K562 (cell line): ENCODE measurements at regions not wholly inside any gene's neighbourhood (a gene's known extent, or its start where the extent isn't known, plus 50 kb on each side); places are given as distances from the start of the nearest gene placed in this dataset.

Source experiments
- ATAC-seq: fragments of 200-7000 bp; cut with Tn5 transposase; 3 replicates; pipeline ENCODE4 v1.9.1; 2020; ENCODE audit warnings: moderate library complexity
- BruUV-seq: library from RNA; stranded (reverse); fragments of 400-500 nt; replicated peaks from 2 replicates; lab custom pipeline; 2021; lab: Mats Ljungman, UMichigan
- CTCF ChIA-PET: fragments of 300-600 bp; formaldehyde crosslinking; extraction: SDS; loops from one replicate; lab custom pipeline; 2021; ENCODE audit warnings: low intra/inter-chr PET ratio; lab: Yijun Ruan, JAX
- POLR2A ChIA-PET: fragments of 300-600, 350-650 bp; sonication (Branson Sonifier 250); formaldehyde crosslinking; extraction: SDS; loops from one replicate; lab custom pipeline; 2021; ENCODE audit warnings: antibody characterized with exemption, inconsistent platforms; lab: Yijun Ruan, JAX
- DNase-seq, 4 experiments: peaks; one replicate each; pipeline versions ENCODE4 v3.0.0 to v3.0.0-alpha.2; 2011 to 2018; ENCODE audit warnings: low spot score in 3 of 4, mixed read lengths in 3 of 4; ENCODE audit errors: extremely low read depth in 1 of 4
- FAIRE-seq: peaks from 2 replicates; lab custom pipeline; 2011; peaks lifted over from hg19 to GRCh38; lab: Jason Lieb, UNC
- H2AFZ ChIP-seq: 2 replicates; pipeline ENCODE4 v1.6.0; 2011; ENCODE audit warnings: low read depth, low read length, control low read depth, inconsistent platforms
- H3K27ac ChIP-seq: fragments of 200-600 bp; 3 replicates; pipeline ENCODE4 v1.8.0; 2011; ENCODE audit warnings: low read depth, mild to moderate bottlenecking, control low read depth, inconsistent platforms, low read length, moderate library complexity, mixed read lengths; ENCODE audit errors: extremely low read depth
- H3K27me3 ChIP-seq, 2 experiments: fragments of 300-600 bp in 1 of 2; 2 replicates in 1 of 2; 3 replicates in 1 of 2; pipeline versions ENCODE4 v1.6.0 to v1.8.0; 2011; ENCODE audit warnings: inconsistent platforms in 2 of 2, low read length in 2 of 2, mild to moderate bottlenecking in 1 of 2, mixed read lengths in 1 of 2, moderate library complexity in 1 of 2; ENCODE audit not compliant: control insufficient read depth in 2 of 2, insufficient read depth in 2 of 2
- H3K36me3 ChIP-seq: fragments of 300-600 bp; 3 replicates; pipeline ENCODE4 v1.8.0; 2011; ENCODE audit warnings: mild to moderate bottlenecking, low read length, inconsistent platforms; ENCODE audit not compliant: control insufficient read depth, insufficient read depth
- H3K4me1 ChIP-seq, 2 experiments: fragments of 200-600 bp in 1 of 2; replicated peaks in 1 of 2; 2 replicates in 1 of 2; 3 replicates in 1 of 2; pipeline versions ENCODE4 v1.5.1 to v1.8.0; 2011; ENCODE audit warnings: inconsistent platforms in 2 of 2, low read length in 2 of 2, mild to moderate bottlenecking in 1 of 2, mixed read lengths in 1 of 2, moderate library complexity in 1 of 2; ENCODE audit not compliant: control insufficient read depth in 2 of 2, insufficient read depth in 2 of 2
- H3K4me2 ChIP-seq: 2 replicates; pipeline ENCODE4 v1.6.1; 2011; ENCODE audit warnings: low read length, control low read depth, inconsistent platforms, mixed read lengths; ENCODE audit not compliant: insufficient read depth
- H3K4me3 ChIP-seq: fragments of 200-600 bp; sonication (generic), shearing (Covaris generic); 2 replicates; pipeline ENCODE4 v1.5.1; 2016; ENCODE audit warnings: control low read depth, inconsistent platforms
- H3K79me2 ChIP-seq: fragments of 200-600 bp; 3 replicates; pipeline ENCODE4 v1.8.0; 2011; ENCODE audit warnings: low read length, inconsistent platforms; ENCODE audit not compliant: control insufficient read depth, insufficient read depth
- H3K9ac ChIP-seq, 2 experiments: 2 replicates each; pipeline versions ENCODE4 v1.6.0 to v1.6.1; 2011; ENCODE audit warnings: low read depth in 2 of 2, low read length in 2 of 2, control low read depth in 1 of 2, inconsistent platforms in 1 of 2, mild to moderate bottlenecking in 1 of 2, mixed read lengths in 1 of 2; ENCODE audit not compliant: insufficient read depth in 1 of 2
- H3K9me1 ChIP-seq: one replicate; pipeline ENCODE4 v1.6.0; 2011; ENCODE audit warnings: inconsistent platforms, mild to moderate bottlenecking, low read length, moderate library complexity; ENCODE audit not compliant: control insufficient read depth, insufficient read depth
- H3K9me3 ChIP-seq: replicated peaks from 2 replicates; pipeline ENCODE4 v1.5.1; 2011; ENCODE audit warnings: low read depth, low read length, inconsistent platforms; ENCODE audit not compliant: control insufficient read depth, insufficient read depth
- H4K20me1 ChIP-seq: replicated peaks from 2 replicates; pipeline ENCODE4 v1.6.1; 2011; ENCODE audit warnings: low read length, inconsistent platforms, mixed read lengths; ENCODE audit not compliant: control insufficient read depth, insufficient read depth
- ADNP ChIP-seq: fragments of 200-800 bp; sonication (Bioruptor generic); IDR thresholded peaks from 2 replicates; pipeline ENCODE4 v1.6.1; 2016; ENCODE audit warnings: missing genetic modification characterization, missing compliant biosample characterization
- DEAF1 ChIP-seq: fragments of 450-650 bp; formaldehyde crosslinking; IDR thresholded peaks from 2 replicates; pipeline ENCODE4 v1.4.0; 2020; ENCODE audit warnings: mild to moderate bottlenecking, moderate library complexity
- ETS1 ChIP-seq: conservative IDR thresholded peaks from 2 replicates; pipeline ENCODE4 v1.6.1; 2011; ENCODE audit warnings: low read depth, mild to moderate bottlenecking, low read length; ENCODE audit not compliant: control insufficient read depth
- FIP1L1 ChIP-seq: fragments of 200-400 bp; formaldehyde crosslinking; IDR thresholded peaks from 2 replicates; pipeline ENCODE4 v1.6.1; 2018; ENCODE audit warnings: mild to moderate bottlenecking, low read depth, low read length; ENCODE audit not compliant: poor library complexity, severe bottlenecking
- JUN ChIP-seq, 2 experiments: sonication (generic) in 1 of 2; formaldehyde crosslinking in 1 of 2; IDR thresholded peaks; 2 replicates each; pipeline versions ENCODE4 v1.6.1 to v1.8.0; 2012 to 2022; ENCODE audit warnings: borderline replicate concordance in 2 of 2, mild to moderate bottlenecking in 2 of 2, improper control_type of control experiment in 1 of 2, low read depth in 1 of 2, low read length in 1 of 2, missing genetic modification reagents in 1 of 2
- MTA3 ChIP-seq: fragments of 450-650 bp; formaldehyde crosslinking; IDR thresholded peaks from 2 replicates; pipeline ENCODE4 v1.6.1; 2017; ENCODE audit warnings: mild to moderate bottlenecking, borderline replicate concordance
- NFATC3 ChIP-seq: fragments of 450-650 bp; IDR thresholded peaks from 2 replicates; pipeline ENCODE4 v1.6.1; 2017; ENCODE audit warnings: mild to moderate bottlenecking
- NR1H2 ChIP-seq: sonication (generic); formaldehyde crosslinking; IDR thresholded peaks from 2 replicates; pipeline ENCODE4 v1.4.0; 2020; ENCODE audit warnings: mild to moderate bottlenecking, missing genetic modification reagents
- NR2F6 ChIP-seq: fragments of 450-650 bp; formaldehyde crosslinking; IDR thresholded peaks from 2 replicates; pipeline ENCODE4 v1.4.0; 2020; ENCODE audit warnings: mild to moderate bottlenecking
- RAD21 ChIP-seq, 2 experiments: fragments of 250-450 bp in 1 of 2; fragments of 450-650 bp in 1 of 2; sonication (Bioruptor Pico) in 1 of 2; formaldehyde crosslinking in 1 of 2; IDR thresholded peaks in 1 of 2; conservative IDR thresholded peaks in 1 of 2; 2 replicates each; pipeline versions ENCODE4 v1.4.0 to v1.8.0; 2020 to 2022; ENCODE audit warnings: mild to moderate bottlenecking in 2 of 2, moderate library complexity in 1 of 2
- TEAD1 ChIP-seq, 2 experiments: fragments of 450-650 bp in 1 of 2; sonication (generic) in 1 of 2; formaldehyde crosslinking; IDR thresholded peaks; 2 replicates each; pipeline versions ENCODE4 v1.4.0 to v1.8.0; 2020 to 2022; ENCODE audit warnings: mild to moderate bottlenecking in 2 of 2, missing genetic modification reagents in 1 of 2
- ZNF124 ChIP-seq: sonication (generic); formaldehyde crosslinking; IDR thresholded peaks from 2 replicates; pipeline ENCODE4 v1.8.1; 2022; ENCODE audit warnings: missing genetic modification reagents
- ZNF232 ChIP-seq: sonication (generic); formaldehyde crosslinking; IDR thresholded peaks from 2 replicates; pipeline ENCODE4 v1.8.0; 2022; ENCODE audit warnings: mild to moderate bottlenecking, missing genetic modification reagents
- ZNF274 ChIP-seq: IDR thresholded peaks from 2 replicates; pipeline ENCODE4 v1.6.1; 2011; ENCODE audit warnings: low read depth, mild to moderate bottlenecking, low read length, moderate library complexity, borderline replicate concordance
- ZNF280A ChIP-seq: fragments of 450-650 bp; IDR thresholded peaks from 2 replicates; pipeline ENCODE4 v1.6.1; 2018; ENCODE audit warnings: mild to moderate bottlenecking, low read depth; ENCODE audit not compliant: partially characterized antibody
- WGBS: fragments of 100-300 bp; shearing (Covaris generic); methylation state at CpG from one replicate; pipeline ENCODE4 v1.1.6; 2016; ENCODE audit warnings: low coverage, mixed read lengths; ENCODE audit not compliant: insufficient coverage; ENCODE audit errors: missing lambda C conversion rate; 5-methylcytosine and 5-hydroxymethylcytosine counted together
- in situ Hi-C: fragments of 300-500 bp; cut with MboI; formaldehyde crosslinking; loops from 4 replicates; pipeline ENCODE4 v1.15.0; 2018; ENCODE audit warnings: inconsistent platforms, mixed read lengths
- intact Hi-C: fragments of 100-400 bp; cut with micrococcal nuclease; formaldehyde crosslinking; loops from 2 replicates; pipeline ENCODE4 v1.14.2; 2022

GRCh38 chr12:73352826-73353225, 1080.7 kb downstream of the TRHDE start:
- ChIA-PET POLR2A (no interaction called here), CTCF (no interaction called here)
- Histone ChIP-seq H2AFZ (no peak overlapping the region), H3K27me3 (no peaks in the 10 kb centered on the region), H3K4me2 (no peak overlapping the region), H3K9me3 (peaks cover 1% of the 10 kb centered on the region; the same call in 1 of the 2 replicates), H3K9ac (no peak overlapping the region; a peak in 1 of 4 replicates), H4K20me1 (no peaks in the 10 kb centered on the region), H3K27ac (no peak overlapping the region), H3K4me1 (no peaks in the 10 kb centered on the region), H3K36me3 (no peaks in the 10 kb centered on the region), H3K9me1 (no peaks in the 10 kb centered on the region), H3K79me2 (no peaks in the 10 kb centered on the region), H3K4me3 (no peak overlapping the region)
- FAIRE-seq (no peak), DNase-seq (no peak), ATAC-seq (no peak)
- BruUV-seq = no TSS peak
- in situ Hi-C loops (no loop called here), intact Hi-C loops (no loop called here)
- WGBS = 5% methylated on average over 1 of the region's 1 CpG
- TF ChIP-seq TEAD1 (CRISPR knock-in tag; IDR thresholded peaks at IDR 0.05) (no peak), NFATC3 (no peak), ZNF274 (no peak), ADNP (tag) (no peak), MTA3 (no peak), DEAF1 (CRISPR knock-in tag) (no peak), FIP1L1 (no peak), RAD21 (CRISPR knock-in tag; conservative IDR thresholded peaks at IDR 0.05 in 1 of 2, IDR thresholded peaks at IDR 0.05 in 1 of 2) (no peak), NR1H2 (CRISPR knock-in tag) (no peak), ZNF280A (no peak), ZNF232 (CRISPR knock-in tag) (no peak), ETS1 (no peak), JUN (IDR thresholded peaks at IDR 0.05; ENCODE audit: borderline replicate concordance, low read depth, low read length) (no peak), JUN (CRISPR knock-in tag; IDR thresholded peaks at IDR 0.05; ENCODE audit: borderline replicate concordance) (no peak), NR2F6 (CRISPR knock-in tag) (no peak), ZNF124 (no peak)
